ENCODE measurements at regions not wholly inside any gene's neighbourhood (a gene's known extent, or its start where the extent isn't known, plus 50 kb on each side); places are given as distances from the start of the nearest gene placed in this dataset.
"Not testable (repeated sequence)": the region's sequence is repeated elsewhere in the genome, so short reads cannot be mapped to it uniquely, and the experiment has no call there.

- TF ChIP-seq CTCF (IDR thresholded peaks at IDR 0.05; ENCODE audit: unreplicated experiment in 3 of 3), result no peak
- H3K27ac Mint-ChIP-seq, result no peak overlapping the region
- peaks cover 31% of the 10 kb centered on the region for H3K9me3 Mint-ChIP-seq
- no peak overlapping the region for H3K4me3 Mint-ChIP-seq
- peaks cover 10% of the 10 kb centered on the region for H3K36me3 Mint-ChIP-seq (ENCODE audit: low read depth)
- no peaks in the 10 kb centered on the region for H3K4me1 Mint-ChIP-seq
- H3K27me3 Mint-ChIP-seq (ENCODE audit: low read depth), result no peaks in the 10 kb centered on the region
These were observed 92.1 kb upstream of the SFRP2 start for GRCh38 chr4:153880983-153881382.

GRCh38 chr4:153877898-153878297 is 89.0 kb upstream of the SFRP2 start:
- Mint-ChIP-seq H3K9me3 (peaks cover 31% of the 10 kb centered on the region), H3K27ac (no peak overlapping the region), H3K4me1 (no peaks in the 10 kb centered on the region), H3K4me3 (no peak overlapping the region), H3K36me3 (ENCODE audit: low read depth) (peaks cover 10% of the 10 kb centered on the region), H3K27me3 (ENCODE audit: low read depth) (no peaks in the 10 kb centered on the region)
- TF ChIP-seq CTCF (IDR thresholded peaks at IDR 0.05; ENCODE audit: unreplicated experiment in 3 of 3), result no peak

GRCh38 chr4:153873741-153874140 is 84.9 kb upstream of the SFRP2 start:
- Mint-ChIP-seq H3K4me1 (no peaks in the 10 kb centered on the region), H3K27ac (no peak overlapping the region), H3K36me3 (ENCODE audit: low read depth) (no peaks in the 10 kb centered on the region), H3K4me3 (no peak overlapping the region), H3K9me3 (peaks cover 8% of the 10 kb centered on the region), H3K27me3 (ENCODE audit: low read depth) (no peaks in the 10 kb centered on the region)
- TF ChIP-seq CTCF (IDR thresholded peaks at IDR 0.05; ENCODE audit: unreplicated experiment in 3 of 3), result no peak

GRCh38 chr4:153866766-153867165 is 77.9 kb upstream of the SFRP2 start:
- H3K9me3 Mint-ChIP-seq, result peaks cover 72% of the 10 kb centered on the region
- H3K4me3 Mint-ChIP-seq; H3K27ac Mint-ChIP-seq; H3K4me1 Mint-ChIP-seq; H3K27me3 Mint-ChIP-seq (ENCODE audit: low read depth): not testable (repeated sequence)
- H3K36me3 Mint-ChIP-seq (ENCODE audit: low read depth), result peaks cover 26% of the 10 kb centered on the region

- peaks cover 18% of the 10 kb centered on the region for H3K4me1 Mint-ChIP-seq
- H3K9me3 Mint-ChIP-seq, result peaks cover 40% of the 10 kb centered on the region
- no peak overlapping the region for H3K27ac Mint-ChIP-seq
- no peaks in the 10 kb centered on the region for H3K27me3 Mint-ChIP-seq (ENCODE audit: low read depth)
- no peak for TF ChIP-seq CTCF (IDR thresholded peaks at IDR 0.05; ENCODE audit: unreplicated experiment in 3 of 3)
- H3K4me3 Mint-ChIP-seq, result no peak overlapping the region
- peaks cover 18% of the 10 kb centered on the region for H3K36me3 Mint-ChIP-seq (ENCODE audit: low read depth)
These were observed 63.6 kb upstream of the SFRP2 start for GRCh38 chr4:153852501-153852900.

GRCh38 chr4:153850533-153851280 is 61.8 kb upstream of the SFRP2 start:
- Mint-ChIP-seq H3K27me3 (ENCODE audit: low read depth) (peaks cover 4% of the 10 kb centered on the region), H3K9me3 (peaks cover 23% of the 10 kb centered on the region), H3K36me3 (ENCODE audit: low read depth) (peaks cover 11% of the 10 kb centered on the region), H3K27ac (peak overlapping the region; percentile 50 to 61 (median 56)), H3K4me3 (no peak overlapping the region), H3K4me1 (peaks cover 18% of the 10 kb centered on the region)
- TF ChIP-seq CTCF (IDR thresholded peaks at IDR 0.05; ENCODE audit: unreplicated experiment in 3 of 3), result no peak
